H1 (cell line): ENCODE measurements at regions not wholly inside any gene's neighbourhood (a gene's known extent, or its start where the extent isn't known, plus 50 kb on each side); places are given as distances from the start of the nearest gene placed in this dataset.

Experiments
- CTCF ChIA-PET: fragments of 300-600 bp; sonication (Branson Sonifier 250); formaldehyde crosslinking; loops from one replicate; lab custom pipeline; 2021; ENCODE audit not compliant: partially characterized antibody; lab: Charles Lee
- POLR2A ChIA-PET: fragments of 300-600 bp; sonication (Branson Sonifier 250); formaldehyde crosslinking; loops from one replicate; lab custom pipeline; 2021; ENCODE audit warnings: inconsistent platforms; ENCODE audit not compliant: partially characterized antibody; lab: Charles Lee
- DNase-seq, 2 experiments: peaks; one replicate each; pipeline versions ENCODE4 v3.0.0 to v3.0.0-alpha.2; 2010 to 2022; ENCODE audit warnings: low spot score in 2 of 2, low read depth in 1 of 2, mixed read lengths in 1 of 2
- FAIRE-seq: peaks from 2 replicates; lab custom pipeline; 2011; peaks lifted over from hg19 to GRCh38; lab: Jason Lieb, UNC
- H2AFZ ChIP-seq: 2 replicates; pipeline ENCODE4 v1.8.1; 2012; ENCODE audit warnings: low read length, inconsistent platforms
- H2AK5ac ChIP-seq: 2 replicates; pipeline ENCODE4 v1.6.1; 2013; ENCODE audit warnings: low read depth, low read length
- H2BK120ac ChIP-seq: replicated peaks from 2 replicates; pipeline ENCODE3; 2013; ENCODE audit warnings: low read depth, low read length, inconsistent platforms
- H2BK12ac ChIP-seq: 2 replicates; pipeline ENCODE4 v1.6.1; 2013; ENCODE audit warnings: low read depth, low read length
- H2BK15ac ChIP-seq: 2 replicates; pipeline ENCODE4 v1.6.1; 2013; ENCODE audit warnings: low read length
- H2BK20ac ChIP-seq: 2 replicates; pipeline ENCODE4 v1.6.1; 2013; ENCODE audit warnings: low read length
- H2BK5ac ChIP-seq: 2 replicates; pipeline ENCODE4 v1.6.1; 2013; ENCODE audit warnings: low read depth, low read length
- H3K14ac ChIP-seq: 2 replicates; pipeline ENCODE4 v1.6.1; 2013; ENCODE audit warnings: inconsistent platforms; ENCODE audit not compliant: insufficient read length
- H3K18ac ChIP-seq: 2 replicates; pipeline ENCODE4 v1.6.1; 2013; ENCODE audit warnings: low read length; ENCODE audit errors: extremely low read depth
- H3K23ac ChIP-seq: 2 replicates; pipeline ENCODE4 v1.6.1; 2013; ENCODE audit warnings: inconsistent platforms; ENCODE audit not compliant: insufficient read length
- H3K23me2 ChIP-seq: 2 replicates; pipeline ENCODE4 v1.6.1; 2013; ENCODE audit warnings: low read depth, low read length
- H3K27ac ChIP-seq: 2 replicates; pipeline ENCODE4 v1.6.1; 2011; ENCODE audit warnings: low read depth, low read length, inconsistent platforms
- H3K27me3 ChIP-seq, 4 experiments: replicated peaks in 1 of 4; 1 replicate in 1 of 4; 2 replicates in 3 of 4; pipeline versions ENCODE4 v1.6.1 to v1.8.1; 2011 to 2013; ENCODE audit warnings: low read length in 3 of 4, mild to moderate bottlenecking in 3 of 4, inconsistent platforms in 2 of 4, mixed read lengths in 2 of 4, moderate library complexity in 1 of 4; ENCODE audit not compliant: control insufficient read depth in 3 of 4, insufficient read depth in 3 of 4; ENCODE audit errors: extremely low read depth in 1 of 4
- H3K36me3 ChIP-seq, 4 experiments: 2 replicates each; pipeline versions ENCODE4 v1.6.1 to v1.8.1; 2011 to 2013; ENCODE audit warnings: mild to moderate bottlenecking in 4 of 4, low read length in 3 of 4, moderate library complexity in 2 of 4, control low read depth in 1 of 4, inconsistent platforms in 1 of 4; ENCODE audit not compliant: insufficient read depth in 4 of 4, control insufficient read depth in 2 of 4
- H3K4ac ChIP-seq: replicated peaks from 2 replicates; pipeline ENCODE3; 2013; ENCODE audit warnings: low read length, low read depth, mixed read lengths, inconsistent platforms; ENCODE audit not compliant: insufficient read length
- H3K4me1 ChIP-seq, 4 experiments: replicated peaks in 1 of 4; 1 replicate in 1 of 4; 2 replicates in 3 of 4; pipeline versions ENCODE4 v1.6.1 to v1.8.1; 2011 to 2013; ENCODE audit warnings: low read length in 3 of 4, inconsistent platforms in 2 of 4, mixed read lengths in 1 of 4; ENCODE audit not compliant: insufficient read depth in 4 of 4, control insufficient read depth in 3 of 4
- H3K4me2 ChIP-seq, 2 experiments: 2 replicates each; pipeline versions ENCODE4 v1.6.1 to v1.8.1; 2011 to 2013; ENCODE audit warnings: low read depth in 2 of 2, low read length in 2 of 2, control low read depth in 1 of 2, inconsistent platforms in 1 of 2, mild to moderate bottlenecking in 1 of 2; ENCODE audit not compliant: insufficient read depth in 1 of 2
- H3K4me3 ChIP-seq, 4 experiments: fragments of 200-600, 300-600 bp in 1 of 4; sonication (generic), shearing (Covaris generic), sonication (Bioruptor Twin) in 1 of 4; 2 replicates each; pipeline versions ENCODE4 v1.5.1 to v1.8.1; 2011 to 2016; ENCODE audit warnings: low read length in 4 of 4, low read depth in 3 of 4, control low read depth in 2 of 4, inconsistent platforms in 2 of 4, mild to moderate bottlenecking in 2 of 4, mixed read lengths in 1 of 4, moderate library complexity in 1 of 4; ENCODE audit not compliant: insufficient read depth in 2 of 4; ENCODE audit errors: extremely low read depth in 1 of 4
- H3K56ac ChIP-seq: replicated peaks from 2 replicates; pipeline ENCODE3; 2013; ENCODE audit warnings: low read depth, mild to moderate bottlenecking, mixed read lengths, low read length, inconsistent platforms; ENCODE audit not compliant: insufficient read length
- H3K79me1 ChIP-seq: 2 replicates; pipeline ENCODE4 v1.6.1; 2013; ENCODE audit warnings: low read depth, low read length, control low read depth
- H3K79me2 ChIP-seq, 2 experiments: 2 replicates each; pipeline versions ENCODE4 v1.6.1 to v1.8.1; 2012 to 2013; ENCODE audit warnings: low read length in 2 of 2, mild to moderate bottlenecking in 2 of 2, inconsistent platforms in 1 of 2; ENCODE audit not compliant: insufficient read depth in 2 of 2, control insufficient read depth in 1 of 2
- H3K9ac ChIP-seq, 4 experiments: replicated peaks in 1 of 4; 1 replicate in 1 of 4; 2 replicates in 3 of 4; pipeline versions ENCODE4 v1.6.1 to v1.8.1; 2011 to 2013; ENCODE audit warnings: low read depth in 3 of 4, low read length in 3 of 4, control low read depth in 2 of 4, mild to moderate bottlenecking in 2 of 4, moderate library complexity in 2 of 4, inconsistent platforms in 1 of 4; ENCODE audit errors: extremely low read depth in 1 of 4
- H3K9me3 ChIP-seq, 2 experiments: 2 replicates each; pipeline versions ENCODE4 v1.6.1 to v1.8.1; 2012 to 2013; ENCODE audit warnings: mild to moderate bottlenecking in 2 of 2, moderate library complexity in 2 of 2, control low read depth in 1 of 2, inconsistent platforms in 1 of 2, low read depth in 1 of 2, low read length in 1 of 2, mixed read lengths in 1 of 2; ENCODE audit not compliant: insufficient read depth in 2 of 2
- H4K20me1 ChIP-seq, 2 experiments: replicated peaks in 1 of 2; 2 replicates each; pipeline versions ENCODE3 to v1.8.1; 2011 to 2013; ENCODE audit warnings: inconsistent platforms in 2 of 2, low read length in 2 of 2, mild to moderate bottlenecking in 1 of 2; ENCODE audit not compliant: insufficient read depth in 2 of 2, control insufficient read depth in 1 of 2
- H4K5ac ChIP-seq: 2 replicates; pipeline ENCODE4 v1.6.1; 2013; ENCODE audit warnings: low read length, low read depth, mixed read lengths, inconsistent platforms; ENCODE audit not compliant: insufficient read length
- H4K8ac ChIP-seq: 2 replicates; pipeline ENCODE4 v1.8.0; 2013; ENCODE audit warnings: mild to moderate bottlenecking, moderate library complexity, low read length, inconsistent platforms; ENCODE audit not compliant: insufficient read depth; ENCODE audit errors: extremely low read depth
- H4K91ac ChIP-seq: replicated peaks from 2 replicates; pipeline ENCODE3; 2013; ENCODE audit warnings: low read length, mixed read lengths, inconsistent platforms; ENCODE audit not compliant: insufficient read length
- CTBP2 ChIP-seq: IDR thresholded peaks from 2 replicates; pipeline ENCODE4 v1.7.0; 2011; ENCODE audit warnings: borderline replicate concordance, mild to moderate bottlenecking, moderate library complexity, mixed read lengths, low read length; ENCODE audit not compliant: insufficient read depth, insufficient read length
- FOSL1 ChIP-seq: IDR thresholded peaks from 2 replicates; pipeline ENCODE4 v1.6.1; 2011; ENCODE audit warnings: mild to moderate bottlenecking, low read depth, low read length, moderate library complexity; ENCODE audit not compliant: insufficient read depth
- JUND ChIP-seq: IDR thresholded peaks from 2 replicates; pipeline ENCODE4 v1.6.1; 2011; ENCODE audit warnings: mild to moderate bottlenecking, improper control_type of control experiment, low read length
- POU5F1 ChIP-seq: IDR thresholded peaks from 2 replicates; pipeline ENCODE4 v1.6.1; 2011; ENCODE audit warnings: low read depth, mild to moderate bottlenecking, low read length, moderate library complexity
- RBBP5 ChIP-seq: IDR thresholded peaks from 2 replicates; pipeline ENCODE4 v1.7.1; 2012; ENCODE audit warnings: low read depth, mild to moderate bottlenecking, inconsistent platforms, low read length, moderate library complexity, borderline replicate concordance
- RFX5 ChIP-seq: IDR thresholded peaks from 2 replicates; pipeline ENCODE4 v1.6.1; 2011; ENCODE audit warnings: low read depth, low read length, improper control_type of control experiment, borderline replicate concordance
- RXRA ChIP-seq: IDR thresholded peaks from 2 replicates; pipeline ENCODE4 v1.6.1; 2011; ENCODE audit warnings: low read depth, mild to moderate bottlenecking, low read length, moderate library complexity; ENCODE audit not compliant: insufficient read depth
- SAP30 ChIP-seq: fragments of 300-600 bp; sonication (generic); IDR thresholded peaks from 2 replicates; pipeline ENCODE4 v1.7.1; 2012; ENCODE audit warnings: low read length, moderate library complexity, mild to moderate bottlenecking, inconsistent platforms; ENCODE audit not compliant: insufficient read depth, insufficient replicate concordance
- TAF7 ChIP-seq: optimal IDR thresholded peaks from 2 replicates; pipeline ENCODE3; 2011; ENCODE audit warnings: low read depth, mild to moderate bottlenecking, inconsistent platforms, low read length, moderate library complexity, borderline replicate concordance
- TBP ChIP-seq: IDR thresholded peaks from 2 replicates; pipeline ENCODE4 v1.6.1; 2011; ENCODE audit warnings: low read depth, low read length, improper control_type of control experiment
- TCF12 ChIP-seq: IDR thresholded peaks from 2 replicates; pipeline ENCODE4 v1.6.1; 2011; ENCODE audit warnings: low read depth, mild to moderate bottlenecking, low read length
- TEAD4 ChIP-seq: IDR thresholded peaks from 2 replicates; pipeline ENCODE4 v1.6.1; 2012; ENCODE audit warnings: low read depth, low read length, inconsistent platforms, mixed read lengths
- WGBS, 2 experiments: shearing (Covaris generic) in 1 of 2; methylation state at CpG; one replicate each; pipeline versions ENCODE4 v1.1.6 to v1.1.7; 2013 to 2015; ENCODE audit warnings: low lambda C conversion rate in 2 of 2, mixed read lengths in 2 of 2, inconsistent platforms in 1 of 2, low coverage in 1 of 2, missing lambda C conversion rate in 1 of 2; ENCODE audit not compliant: insufficient replicate concordance in 2 of 2, insufficient coverage in 1 of 2, insufficient read length in 1 of 2; ENCODE audit errors: extremely low coverage in 1 of 2, missing lambda C conversion rate in 1 of 2; 5-methylcytosine and 5-hydroxymethylcytosine counted together

GRCh38 chr9:108547411-108548135 is 308.2 kb downstream of the ACTL7B start:
- no peak overlapping the region for H3K9ac ChIP-seq
- no peak overlapping the region for H3K4me2 ChIP-seq
- H4K91ac ChIP-seq = no peak overlapping the region
- ChIA-PET POLR2A (no interaction called here), CTCF (interaction anchor here (0.5 to 3.0 kb wide), 3 partner anchors 8 to 1098 kb away, joined by 3 to 17 read pairs (median 3); no protein-coding TSS in a partner anchor)
- no peak overlapping the region for H2BK120ac ChIP-seq
- H2BK12ac ChIP-seq = no peak overlapping the region
- 89% methylated on average over 4 of the region's 4 CpGs; no CpG with 5 or more reads in 1 of the 2 experiments for WGBS, 2 experiments
- no peak overlapping the region for H4K8ac ChIP-seq
- no peak overlapping the region for H2BK5ac ChIP-seq
- FAIRE-seq = no peak
- H3K4ac ChIP-seq = no peak overlapping the region
- DNase-seq = no peak
- H2AFZ ChIP-seq = no peak overlapping the region
- no peak overlapping the region for H3K27ac ChIP-seq
- H3K27me3 ChIP-seq = no peaks in the 10 kb centered on the region
- H3K4me1 ChIP-seq = peaks cover 3 to 5% (median 4%) of the 10 kb centered on the region in 4 experiments; a peak in 3 of 7 replicates
- no peaks in the 10 kb centered on the region for H3K79me2 ChIP-seq
- no peak overlapping the region for H2BK15ac ChIP-seq
- H3K4me3 ChIP-seq = no peak overlapping the region
- no peaks in the 10 kb centered on the region for H3K36me3 ChIP-seq
- H3K23me2 ChIP-seq = no peaks in the 10 kb centered on the region
- no peaks in the 10 kb centered on the region for H4K20me1 ChIP-seq
- no peak overlapping the region for H2BK20ac ChIP-seq
- H2AK5ac ChIP-seq = no peak overlapping the region
- H4K5ac ChIP-seq = no peak overlapping the region
- H3K23ac ChIP-seq = no peak overlapping the region
- no peak overlapping the region for H3K56ac ChIP-seq
- no peaks in the 10 kb centered on the region for H3K9me3 ChIP-seq
- no peak overlapping the region for H3K18ac ChIP-seq
- no peak overlapping the region for H3K14ac ChIP-seq
- H3K79me1 ChIP-seq = no peaks in the 10 kb centered on the region
- TF ChIP-seq CTBP2 (no peak), TEAD4 (no peak), RFX5 (no peak), RBBP5 (no peak), TCF12 (no peak), FOSL1 (no peak), POU5F1 (no peak), TBP (no peak), TAF7 (no peak), JUND (no peak), SAP30 (no peak), RXRA (no peak)
